ENCODE measurements at regions not wholly inside any gene's neighbourhood (a gene's known extent, or its start where the extent isn't known, plus 50 kb on each side); places are given as distances from the start of the nearest gene placed in this dataset.

GRCh38 chr6:90463359-90463758 lies 123.5 kb downstream of the MAP3K7 start:
- TF ChIP-seq SUZ12 (IDR thresholded peaks at IDR 0.05; ENCODE audit: extremely low read depth, insufficient read depth, insufficient read length) (no peak), YY1 (IDR thresholded peaks at IDR 0.05; ENCODE audit: insufficient read depth, insufficient read length) (no peak)
